HepG2 (cell line): ENCODE measurements at regions not wholly inside any gene's neighbourhood (a gene's known extent, or its start where the extent isn't known, plus 50 kb on each side); places are given as distances from the start of the nearest gene placed in this dataset.

Experiments used
- BRCA1 ChIP-seq: sonication (generic); formaldehyde crosslinking; IDR thresholded peaks from 2 replicates; pipeline ENCODE4 v1.4.0; 2020; ENCODE audit warnings: missing genetic modification reagents
- CAMTA2 ChIP-seq: sonication (generic); formaldehyde crosslinking; IDR thresholded peaks from 2 replicates; pipeline ENCODE4 v1.4.0; 2020; ENCODE audit warnings: mild to moderate bottlenecking, missing genetic modification reagents, borderline replicate concordance
- DR1 ChIP-seq: sonication (generic); formaldehyde crosslinking; IDR thresholded peaks from 2 replicates; pipeline ENCODE4 v1.8.0; 2021; ENCODE audit warnings: mild to moderate bottlenecking, missing genetic modification reagents, inconsistent platforms
- FOXK2 ChIP-seq: fragments of 450-650 bp; IDR thresholded peaks from 2 replicates; pipeline ENCODE4 v1.6.1; 2016
- HDAC6 ChIP-seq: fragments of 200-600 bp; sonication (generic); IDR thresholded peaks from 2 replicates; pipeline ENCODE4 v1.7.0; 2017; ENCODE audit warnings: mild to moderate bottlenecking, antibody characterized with exemption, low read length, low read depth
- RFX3 ChIP-seq: IDR thresholded peaks from 2 replicates; pipeline ENCODE4 v1.6.1; 2016; ENCODE audit warnings: missing biosample characterization, missing genetic modification reagents
- RFXAP ChIP-seq: sonication (generic); formaldehyde crosslinking; IDR thresholded peaks from 2 replicates; pipeline ENCODE4 v1.4.0; 2020; ENCODE audit warnings: missing genetic modification reagents, borderline replicate concordance
- RXRA ChIP-seq: sonication (generic); formaldehyde crosslinking; IDR thresholded peaks from 2 replicates; pipeline ENCODE4 v1.5.1; 2020; ENCODE audit warnings: missing genetic modification reagents
- SP1 ChIP-seq, 2 experiments: fragments of 450-650 bp in 1 of 2; sonication (generic) in 1 of 2; formaldehyde crosslinking in 1 of 2; IDR thresholded peaks; 2 replicates each; pipeline versions ENCODE4 v1.4.0 to v1.6.1; 2016 to 2020; ENCODE audit warnings: missing genetic modification reagents in 1 of 2
- TAF1 ChIP-seq: sonication (generic); formaldehyde crosslinking; IDR thresholded peaks from 2 replicates; pipeline ENCODE4 v1.4.0; 2020; ENCODE audit warnings: missing genetic modification reagents
- ZNF768 ChIP-seq: sonication (generic); formaldehyde crosslinking; IDR thresholded peaks from 2 replicates; pipeline ENCODE4 v1.4.0; 2020; ENCODE audit warnings: missing genetic modification reagents
- TF ChIP-seq, protein P1 (sequence below): IDR thresholded peaks from 2 replicates; pipeline ENCODE4 v1.6.1; 2016; ENCODE audit warnings: low read depth
- TF ChIP-seq, protein P2 (sequence below): sonication (generic); formaldehyde crosslinking; IDR thresholded peaks from 2 replicates; pipeline ENCODE4 v1.8.0; 2022; ENCODE audit warnings: low read depth, missing genetic modification reagents
- TF ChIP-seq, protein P3 (sequence below): sonication (generic); formaldehyde crosslinking; IDR thresholded peaks from 2 replicates; pipeline ENCODE4 v1.5.0; 2020; ENCODE audit warnings: mild to moderate bottlenecking, missing genetic modification reagents, moderate library complexity

DNA sequence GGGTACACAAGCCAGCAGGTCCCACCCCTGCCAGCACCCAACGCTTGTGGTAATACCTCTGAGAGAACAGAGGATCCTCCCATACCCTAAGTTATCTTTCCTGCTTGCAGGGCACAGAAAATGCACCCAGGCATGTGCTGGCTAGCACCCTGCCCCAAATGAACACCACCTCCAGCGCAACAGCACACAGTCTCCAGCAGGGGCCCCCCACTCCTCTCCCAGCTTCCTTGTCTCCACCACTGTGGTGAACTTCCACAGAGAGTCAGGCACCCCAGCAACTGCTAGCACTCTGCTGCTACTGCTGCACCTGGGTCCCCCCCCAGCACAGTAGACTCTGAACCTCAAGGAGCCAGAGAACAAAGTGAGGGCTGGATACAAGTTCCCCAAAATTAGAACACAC, 216.8 kb upstream of the CNTNAP5 start:
- TF ChIP-seq, protein P1, sequence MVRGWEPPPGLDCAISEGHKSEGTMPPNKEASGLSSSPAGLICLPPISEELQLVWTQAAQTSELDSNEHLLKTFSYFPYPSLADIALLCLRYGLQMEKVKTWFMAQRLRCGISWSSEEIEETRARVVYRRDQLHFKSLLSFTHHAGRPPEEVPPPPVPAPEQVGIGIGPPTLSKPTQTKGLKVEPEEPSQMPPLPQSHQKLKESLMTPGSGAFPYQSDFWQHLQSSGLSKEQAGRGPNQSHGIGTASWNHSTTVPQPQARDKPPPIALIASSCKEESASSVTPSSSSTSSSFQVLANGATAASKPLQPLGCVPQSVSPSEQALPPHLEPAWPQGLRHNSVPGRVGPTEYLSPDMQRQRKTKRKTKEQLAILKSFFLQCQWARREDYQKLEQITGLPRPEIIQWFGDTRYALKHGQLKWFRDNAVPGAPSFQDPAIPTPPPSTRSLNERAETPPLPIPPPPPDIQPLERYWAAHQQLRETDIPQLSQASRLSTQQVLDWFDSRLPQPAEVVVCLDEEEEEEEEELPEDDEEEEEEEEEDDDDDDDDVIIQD (CRISPR knock-in tag) = no peak
- no peak for TF ChIP-seq BRCA1 (CRISPR knock-in tag)
- TF ChIP-seq SP1 (IDR thresholded peaks at IDR 0.05) = no peak
- TF ChIP-seq SP1 (CRISPR knock-in tag; IDR thresholded peaks at IDR 0.05) = no peak
- no peak for TF ChIP-seq HDAC6
- TF ChIP-seq FOXK2 = no peak
- no peak for TF ChIP-seq RFXAP (CRISPR knock-in tag)
- no peak for TF ChIP-seq RXRA (CRISPR knock-in tag)
- TF ChIP-seq DR1 (CRISPR knock-in tag) = no peak
- TF ChIP-seq, protein P2, sequence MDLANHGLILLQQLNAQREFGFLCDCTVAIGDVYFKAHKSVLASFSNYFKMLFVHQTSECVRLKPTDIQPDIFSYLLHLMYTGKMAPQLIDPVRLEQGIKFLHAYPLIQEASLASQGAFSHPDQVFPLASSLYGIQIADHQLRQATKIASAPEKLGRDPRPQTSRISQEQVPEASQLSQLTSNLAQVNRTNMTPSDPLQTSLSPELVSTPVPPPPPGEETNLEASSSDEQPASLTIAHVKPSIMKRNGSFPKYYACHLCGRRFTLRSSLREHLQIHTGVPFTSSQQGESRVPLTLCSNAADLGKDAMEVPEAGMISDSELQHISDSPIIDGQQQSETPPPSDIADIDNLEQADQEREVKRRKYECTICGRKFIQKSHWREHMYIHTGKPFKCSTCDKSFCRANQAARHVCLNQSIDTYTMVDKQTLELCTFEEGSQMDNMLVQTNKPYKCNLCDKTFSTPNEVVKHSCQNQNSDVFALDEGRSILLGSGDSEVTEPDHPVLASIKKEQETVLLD (CRISPR knock-in tag) = no peak
- no peak for TF ChIP-seq ZNF768 (CRISPR knock-in tag)
- TF ChIP-seq TAF1 (CRISPR knock-in tag) = no peak
- TF ChIP-seq, protein P3, sequence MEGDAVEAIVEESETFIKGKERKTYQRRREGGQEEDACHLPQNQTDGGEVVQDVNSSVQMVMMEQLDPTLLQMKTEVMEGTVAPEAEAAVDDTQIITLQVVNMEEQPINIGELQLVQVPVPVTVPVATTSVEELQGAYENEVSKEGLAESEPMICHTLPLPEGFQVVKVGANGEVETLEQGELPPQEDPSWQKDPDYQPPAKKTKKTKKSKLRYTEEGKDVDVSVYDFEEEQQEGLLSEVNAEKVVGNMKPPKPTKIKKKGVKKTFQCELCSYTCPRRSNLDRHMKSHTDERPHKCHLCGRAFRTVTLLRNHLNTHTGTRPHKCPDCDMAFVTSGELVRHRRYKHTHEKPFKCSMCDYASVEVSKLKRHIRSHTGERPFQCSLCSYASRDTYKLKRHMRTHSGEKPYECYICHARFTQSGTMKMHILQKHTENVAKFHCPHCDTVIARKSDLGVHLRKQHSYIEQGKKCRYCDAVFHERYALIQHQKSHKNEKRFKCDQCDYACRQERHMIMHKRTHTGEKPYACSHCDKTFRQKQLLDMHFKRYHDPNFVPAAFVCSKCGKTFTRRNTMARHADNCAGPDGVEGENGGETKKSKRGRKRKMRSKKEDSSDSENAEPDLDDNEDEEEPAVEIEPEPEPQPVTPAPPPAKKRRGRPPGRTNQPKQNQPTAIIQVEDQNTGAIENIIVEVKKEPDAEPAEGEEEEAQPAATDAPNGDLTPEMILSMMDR (CRISPR knock-in tag) = no peak
- no peak for TF ChIP-seq RFX3 (CRISPR knock-in tag)
- no peak for TF ChIP-seq CAMTA2 (CRISPR knock-in tag)
